ENCODE measurements at regions not wholly inside any gene's neighbourhood (a gene's known extent, or its start where the extent isn't known, plus 50 kb on each side); places are given as distances from the start of the nearest gene placed in this dataset.
"Not testable (repeated sequence)": the region's sequence is repeated elsewhere in the genome, so short reads cannot be mapped to it uniquely, and the experiment has no call there.

DNA sequence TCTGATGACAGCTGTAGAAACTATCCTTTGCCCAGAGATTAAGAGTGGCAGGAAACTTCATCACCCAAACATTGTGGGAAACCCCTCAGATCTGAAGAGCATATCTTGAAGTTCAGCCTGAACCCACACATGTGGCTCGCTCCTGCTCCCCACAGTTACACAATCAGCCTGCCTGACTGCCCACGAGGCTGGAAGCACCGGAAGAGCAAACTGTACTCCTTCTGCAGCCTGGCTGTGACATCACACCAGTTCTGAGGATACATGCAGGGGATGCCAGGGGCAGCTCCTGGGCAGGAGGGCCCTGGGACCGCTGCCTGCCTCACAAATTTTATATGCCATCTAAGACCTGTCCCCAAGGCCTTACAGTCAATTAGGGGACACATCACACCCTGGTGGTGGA is 444.4 kb downstream of the BUD13 start:
- no peak for DNase-seq (ENCODE audit: extremely low read depth, low read depth)
- H3K4me3 ChIP-seq (replicated peaks; ENCODE audit: low read depth, low read length), result no peak overlapping the region
- TF ChIP-seq, protein P1, sequence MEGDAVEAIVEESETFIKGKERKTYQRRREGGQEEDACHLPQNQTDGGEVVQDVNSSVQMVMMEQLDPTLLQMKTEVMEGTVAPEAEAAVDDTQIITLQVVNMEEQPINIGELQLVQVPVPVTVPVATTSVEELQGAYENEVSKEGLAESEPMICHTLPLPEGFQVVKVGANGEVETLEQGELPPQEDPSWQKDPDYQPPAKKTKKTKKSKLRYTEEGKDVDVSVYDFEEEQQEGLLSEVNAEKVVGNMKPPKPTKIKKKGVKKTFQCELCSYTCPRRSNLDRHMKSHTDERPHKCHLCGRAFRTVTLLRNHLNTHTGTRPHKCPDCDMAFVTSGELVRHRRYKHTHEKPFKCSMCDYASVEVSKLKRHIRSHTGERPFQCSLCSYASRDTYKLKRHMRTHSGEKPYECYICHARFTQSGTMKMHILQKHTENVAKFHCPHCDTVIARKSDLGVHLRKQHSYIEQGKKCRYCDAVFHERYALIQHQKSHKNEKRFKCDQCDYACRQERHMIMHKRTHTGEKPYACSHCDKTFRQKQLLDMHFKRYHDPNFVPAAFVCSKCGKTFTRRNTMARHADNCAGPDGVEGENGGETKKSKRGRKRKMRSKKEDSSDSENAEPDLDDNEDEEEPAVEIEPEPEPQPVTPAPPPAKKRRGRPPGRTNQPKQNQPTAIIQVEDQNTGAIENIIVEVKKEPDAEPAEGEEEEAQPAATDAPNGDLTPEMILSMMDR (IDR thresholded peaks at IDR 0.05; ENCODE audit: low read depth, low read length, missing control alignments), result no peak

DNA sequence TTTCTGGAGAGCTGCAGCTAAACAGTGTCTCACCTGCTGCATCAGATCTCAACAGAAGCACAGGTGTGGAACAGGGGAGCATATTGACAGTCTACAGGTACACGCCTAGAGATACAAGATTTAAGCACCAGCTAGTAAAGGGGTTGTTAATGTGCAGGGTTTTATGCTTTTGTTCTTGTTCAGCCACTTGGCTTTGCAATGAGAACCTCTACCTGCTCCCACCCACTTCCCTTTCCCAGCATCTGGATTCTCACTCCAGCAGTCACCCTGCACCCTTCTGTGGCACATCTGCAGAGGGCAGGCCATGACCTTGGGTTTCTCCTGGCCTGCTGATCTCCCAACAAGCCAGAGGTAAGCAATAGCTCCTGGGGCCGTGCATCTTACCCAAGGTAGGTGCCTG is 446.6 kb downstream of the BUD13 start:
- H3K4me3 ChIP-seq (replicated peaks; ENCODE audit: low read depth, low read length), result no peak overlapping the region
- no peak for DNase-seq (ENCODE audit: extremely low read depth, low read depth)
- TF ChIP-seq, protein P1 (IDR thresholded peaks at IDR 0.05; ENCODE audit: low read depth, low read length, missing control alignments), result no peak

DNA sequence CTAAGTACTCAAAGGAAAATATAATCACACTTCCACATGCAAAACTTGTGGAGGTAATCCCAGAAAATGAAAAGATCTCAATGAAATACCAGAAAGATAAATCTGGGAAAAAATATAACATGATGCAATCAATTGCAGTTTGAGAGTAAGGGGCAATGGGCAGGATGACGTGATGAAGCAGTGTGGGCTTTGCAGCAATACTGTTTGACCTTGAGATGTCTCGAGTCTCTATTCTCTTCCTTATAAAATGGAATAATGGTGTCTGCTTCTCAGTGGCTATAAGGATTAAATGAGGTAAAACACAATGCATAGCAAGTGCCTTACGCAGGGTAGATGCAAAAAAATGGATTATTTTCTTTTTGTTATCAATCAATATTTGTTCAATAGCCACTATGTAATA is 447.5 kb downstream of the BUD13 start:
- TF ChIP-seq, protein P1 (IDR thresholded peaks at IDR 0.05; ENCODE audit: low read depth, low read length, missing control alignments), result no peak
- no peak for DNase-seq (ENCODE audit: extremely low read depth, low read depth)
- H3K4me3 ChIP-seq (replicated peaks; ENCODE audit: low read depth, low read length), result no peak overlapping the region

DNA sequence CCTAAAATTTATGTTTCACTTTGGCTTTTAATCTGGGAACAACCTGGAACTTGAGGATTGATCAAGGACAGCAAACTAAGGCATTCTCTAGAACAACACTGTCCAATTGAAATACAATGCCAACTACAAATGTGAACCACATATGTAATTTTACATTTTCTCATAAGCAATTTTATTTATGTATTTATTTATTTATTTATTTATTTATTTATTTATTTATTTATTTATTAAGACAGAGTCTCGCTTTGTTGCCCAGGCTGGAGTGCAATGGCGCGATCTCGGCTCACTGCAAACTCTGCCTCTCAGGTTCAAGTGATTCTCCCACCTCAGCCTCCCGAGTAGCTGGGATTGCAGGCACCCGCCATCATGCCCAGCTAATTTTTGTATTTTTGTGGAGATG is 448.7 kb downstream of the BUD13 start:
- DNase-seq (ENCODE audit: extremely low read depth, low read depth); H3K4me3 ChIP-seq (replicated peaks; ENCODE audit: low read depth, low read length): not testable (repeated sequence)

DNA sequence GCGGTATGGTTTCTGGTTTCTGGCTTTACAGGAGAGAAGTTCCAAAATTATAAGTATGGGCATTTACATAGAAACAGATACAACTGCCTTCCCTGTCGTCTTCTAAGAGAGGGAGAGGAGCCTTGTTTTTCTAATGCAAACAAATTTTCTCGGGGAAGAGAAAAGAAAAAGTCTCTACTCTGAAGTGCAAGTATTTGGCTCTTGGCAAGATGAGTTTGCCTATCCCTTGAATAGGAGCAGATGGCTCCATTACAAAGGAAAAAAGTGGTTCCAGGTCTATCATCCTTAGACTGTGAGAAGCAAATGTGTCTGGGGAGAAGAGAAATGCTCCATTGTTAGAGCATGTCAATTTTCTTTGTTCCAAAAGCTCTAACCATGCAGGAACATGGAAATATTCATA is 455.6 kb downstream of the BUD13 start:
- DNase-seq (ENCODE audit: extremely low read depth, low read depth), result no peak
- H3K4me3 ChIP-seq (replicated peaks; ENCODE audit: low read depth, low read length), result no peak overlapping the region
- TF ChIP-seq, protein P1 (IDR thresholded peaks at IDR 0.05; ENCODE audit: low read depth, low read length, missing control alignments), result no peak

DNA sequence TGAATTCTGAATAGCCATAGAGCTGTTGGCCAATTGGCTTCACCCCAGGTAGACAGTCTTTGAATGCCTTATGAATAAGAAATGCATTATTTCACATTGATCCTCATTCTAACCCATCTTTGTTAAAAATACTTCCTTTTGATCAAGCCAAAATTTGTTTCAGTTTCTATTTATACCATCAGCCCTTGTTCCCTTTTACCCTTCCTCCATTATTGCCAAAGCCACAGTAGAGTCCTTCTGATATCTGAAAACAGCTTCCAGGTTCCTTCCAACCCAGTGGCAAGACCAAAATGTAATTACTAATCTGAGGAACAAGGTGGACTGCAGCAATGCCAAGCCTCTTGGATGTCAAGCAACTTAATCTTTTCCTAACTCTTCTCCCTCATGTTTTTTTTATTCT is 458.8 kb downstream of the BUD13 start:
- DNase-seq (ENCODE audit: extremely low read depth, low read depth), result no peak
- TF ChIP-seq, protein P1 (IDR thresholded peaks at IDR 0.05; ENCODE audit: low read depth, low read length, missing control alignments), result no peak
- no peak overlapping the region for H3K4me3 ChIP-seq (replicated peaks; ENCODE audit: low read depth, low read length)

DNA sequence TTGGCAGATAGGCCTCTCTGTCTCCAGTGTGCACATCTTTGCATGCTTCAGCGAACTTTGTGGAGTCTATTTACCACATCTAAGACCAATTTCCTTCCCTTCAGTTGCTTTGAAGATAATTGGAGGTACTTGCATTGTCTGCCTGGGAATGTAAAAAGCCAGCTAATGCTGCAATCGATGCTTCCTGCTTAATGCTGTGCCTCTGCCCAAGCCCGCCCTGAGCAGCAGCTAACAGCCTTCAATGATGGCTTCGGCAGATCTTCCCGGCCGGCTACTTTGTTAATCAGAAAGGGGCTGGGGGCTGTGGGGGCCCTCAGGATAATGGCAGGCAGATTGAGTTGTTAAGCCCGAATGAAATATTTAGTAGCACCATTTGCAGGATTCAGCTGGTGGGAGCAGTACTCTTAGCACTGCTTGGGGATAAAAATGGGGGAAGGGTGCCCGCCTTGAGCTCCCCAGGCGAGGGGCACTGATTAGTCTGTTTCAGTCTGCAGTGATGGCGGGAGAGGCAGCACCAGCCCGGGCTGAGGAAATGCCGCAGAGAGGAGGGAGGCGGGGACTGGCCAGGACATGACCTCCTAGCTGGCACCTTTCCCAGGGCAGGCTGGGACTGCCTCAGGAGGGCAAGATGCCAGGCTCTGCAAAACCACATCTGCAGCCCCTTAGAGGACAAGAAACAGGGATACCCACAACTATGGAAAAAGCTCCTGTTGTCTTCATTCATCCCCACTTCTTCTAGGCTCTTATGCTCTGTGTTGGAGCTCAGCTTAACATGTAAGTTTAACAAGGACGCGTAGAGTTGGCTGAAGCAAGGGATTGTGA is 460.0 kb downstream of the BUD13 start:
- no peak overlapping the region for H3K4me3 ChIP-seq (replicated peaks; ENCODE audit: low read depth, low read length)
- peak; percentile 2 for DNase-seq (ENCODE audit: extremely low read depth, low read depth)
- TF ChIP-seq, protein P1 (IDR thresholded peaks at IDR 0.05; ENCODE audit: low read depth, low read length, missing control alignments), result no peak
